GOT3 (cell line): ENCODE measurements at regions not wholly inside any gene's neighbourhood (a gene's known extent, or its start where the extent isn't known, plus 50 kb on each side); places are given as distances from the start of the nearest gene placed in this dataset.

Experiments used
- DNase-seq: peaks from one replicate; lab custom pipeline; 2025; ENCODE audit warnings: mixed read lengths; lab: John Stamatoyannopoulos, UW

DNA sequence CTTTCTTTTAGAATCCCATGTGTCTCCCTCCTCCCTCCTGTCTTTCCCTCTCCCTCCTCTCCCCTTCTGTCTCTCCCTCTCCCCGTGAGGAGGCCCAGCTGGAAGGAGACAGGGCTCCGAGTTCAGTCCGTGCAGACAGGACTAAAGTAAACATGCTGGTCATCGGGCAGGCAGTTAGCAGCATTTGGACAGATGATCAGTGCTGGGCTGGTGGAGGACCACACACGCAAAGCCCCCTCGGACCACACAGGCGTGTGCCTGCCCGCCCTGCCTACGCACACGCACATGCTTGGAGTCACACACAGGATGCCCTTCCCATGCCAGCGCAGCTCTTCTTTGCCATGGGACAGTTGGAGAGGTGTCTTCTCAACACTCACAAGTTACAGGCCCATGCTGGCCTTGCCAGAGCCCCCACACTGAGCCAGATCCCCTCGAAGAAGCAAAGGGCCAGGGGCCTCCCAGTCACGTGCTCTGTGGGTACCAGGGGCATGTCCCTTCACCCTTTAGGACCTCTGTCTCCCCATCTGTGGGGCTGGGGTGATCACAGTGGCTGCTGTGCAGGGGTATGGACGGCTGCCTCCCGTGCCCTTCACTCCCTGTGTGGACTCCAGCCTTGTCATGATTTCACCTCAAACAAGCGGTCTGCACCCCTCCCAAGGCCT is 215.7 kb upstream of the FOXF1 start:
- DNase-seq = no peak

DNA sequence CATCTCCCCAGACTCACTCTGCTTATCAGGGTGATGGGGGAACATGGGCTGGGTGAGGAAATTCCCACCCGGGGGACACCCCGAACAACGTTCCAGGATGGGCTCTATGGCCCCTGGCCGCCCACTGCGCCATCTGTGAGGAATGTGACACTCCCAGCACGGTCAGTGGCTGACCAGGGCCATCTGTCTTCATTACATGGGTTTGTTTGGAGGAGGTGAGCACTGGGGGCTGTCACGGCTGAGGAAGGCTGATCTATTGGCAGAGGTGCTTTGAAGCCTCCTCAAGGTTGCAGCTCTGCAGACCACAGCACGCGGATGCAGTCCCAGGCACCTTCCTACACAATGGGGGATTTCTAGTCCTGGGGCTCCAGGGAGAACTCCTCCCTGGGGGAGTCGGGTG is 214.1 kb upstream of the FOXF1 start:
- no peak for DNase-seq

DNA sequence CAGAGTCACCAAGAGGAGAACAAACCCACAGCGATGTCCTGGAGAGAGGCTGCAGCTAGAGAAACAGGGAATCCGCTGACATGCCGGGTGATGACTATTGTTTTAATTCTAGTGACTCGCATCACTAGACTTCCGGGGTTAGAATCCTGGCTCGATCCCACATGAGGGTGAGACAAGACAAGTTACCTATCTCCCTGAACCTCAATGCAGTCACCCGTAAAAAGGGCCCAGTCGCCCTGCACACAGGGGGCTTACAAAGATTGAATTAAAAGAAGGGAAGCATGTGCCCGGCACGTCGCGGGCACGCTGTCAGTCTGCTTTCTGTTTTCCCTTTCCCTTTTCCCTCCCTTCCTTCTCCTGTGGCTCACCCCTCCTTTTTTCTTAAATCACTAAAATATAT is 212.9 kb upstream of the FOXF1 start:
- no peak for DNase-seq

DNA sequence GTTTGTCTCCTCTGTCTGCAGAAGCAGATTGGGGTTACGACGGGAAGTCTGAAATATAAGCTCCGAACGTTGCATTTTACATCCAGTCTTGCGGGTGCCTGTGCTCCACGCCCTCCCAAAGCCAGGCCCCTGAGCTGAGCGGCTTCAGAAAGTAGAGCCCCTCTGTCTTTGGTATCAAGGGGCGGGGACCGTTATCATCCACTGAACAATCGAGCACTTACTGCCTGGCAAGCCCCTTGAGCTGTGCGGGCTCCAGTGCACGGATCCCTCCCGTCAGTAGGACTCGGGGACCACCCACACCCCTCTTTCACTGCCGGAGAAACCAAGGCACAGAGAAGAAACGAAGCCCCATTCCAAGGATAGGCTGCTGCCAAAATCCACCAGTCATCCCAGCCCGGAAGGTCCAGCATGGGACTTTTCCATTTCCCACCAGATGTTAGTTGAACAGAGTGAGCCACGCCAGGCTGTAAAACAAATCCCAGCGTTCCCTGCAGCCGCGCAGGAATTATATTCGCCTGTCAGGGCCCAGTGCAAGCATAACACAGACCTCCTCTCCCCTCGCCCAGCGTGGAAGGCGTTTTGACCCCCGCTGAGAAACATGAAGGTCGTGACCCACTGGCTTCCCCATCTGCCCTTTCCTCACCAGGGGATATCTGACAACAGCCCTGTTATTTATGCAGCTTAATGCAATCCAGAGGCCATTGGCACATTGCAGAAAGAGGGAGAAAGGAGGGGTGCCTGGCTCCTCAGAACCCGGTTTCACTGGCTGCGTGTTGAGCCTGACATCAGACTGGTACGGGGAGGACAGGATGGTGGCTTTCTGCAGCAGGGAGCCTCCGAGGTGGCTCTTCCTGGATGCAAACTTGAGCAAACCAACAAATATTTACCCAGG is 212.2 kb upstream of the FOXF1 start:
- no peak for DNase-seq

DNA sequence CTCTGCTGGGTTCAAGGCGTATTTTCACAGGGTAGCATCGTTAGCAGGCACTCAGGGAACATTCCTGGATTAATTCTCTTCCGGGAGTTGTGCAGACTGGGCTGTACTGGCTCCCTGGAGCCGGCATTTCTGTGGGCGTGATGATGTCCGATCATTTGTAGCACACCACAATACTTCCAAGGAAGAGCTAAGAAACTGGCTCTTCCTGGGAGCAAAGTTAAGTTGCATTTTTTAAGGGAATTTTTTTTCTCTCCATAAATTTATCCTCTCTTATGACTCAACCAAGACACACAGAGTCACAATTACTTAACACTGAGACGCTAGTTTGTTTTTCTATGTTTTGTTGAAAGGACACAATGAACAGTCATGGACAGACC is 211.6 kb upstream of the FOXF1 start:
- no peak for DNase-seq

DNA sequence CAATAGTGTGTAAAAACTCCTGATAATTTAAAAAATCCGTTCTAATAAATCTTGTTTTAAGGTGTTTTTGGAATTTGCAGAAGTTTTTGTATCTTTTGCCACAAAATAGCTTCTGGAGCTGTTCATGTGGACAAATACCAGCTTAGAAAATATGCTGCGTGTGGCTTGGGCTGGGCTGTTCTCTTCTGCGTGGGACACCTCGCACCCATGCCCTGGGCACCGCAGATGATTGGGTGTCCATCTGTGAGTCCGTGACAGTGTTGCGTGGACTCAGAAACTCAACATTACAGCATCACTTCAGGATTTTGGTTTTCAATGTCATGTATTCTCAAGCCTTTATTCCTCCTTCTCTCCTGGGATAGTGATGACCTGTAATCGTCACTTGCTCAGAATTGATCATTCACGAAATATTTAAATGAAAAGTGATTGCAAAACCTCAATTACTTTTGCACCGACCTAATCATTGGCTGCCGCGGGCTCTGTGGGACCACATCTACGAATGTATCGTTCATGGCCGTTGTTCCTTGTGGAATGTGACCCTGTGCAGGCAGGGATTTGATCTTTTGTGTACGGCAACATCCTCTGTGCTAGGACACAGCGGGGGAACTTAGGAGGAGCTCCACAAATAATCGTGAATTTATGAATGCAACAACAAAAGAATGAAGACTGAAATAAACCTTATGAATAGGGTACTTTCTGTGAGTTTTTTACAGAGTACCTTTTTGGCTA is 210.3 kb upstream of the FOXF1 start:
- DNase-seq = no peak

DNA sequence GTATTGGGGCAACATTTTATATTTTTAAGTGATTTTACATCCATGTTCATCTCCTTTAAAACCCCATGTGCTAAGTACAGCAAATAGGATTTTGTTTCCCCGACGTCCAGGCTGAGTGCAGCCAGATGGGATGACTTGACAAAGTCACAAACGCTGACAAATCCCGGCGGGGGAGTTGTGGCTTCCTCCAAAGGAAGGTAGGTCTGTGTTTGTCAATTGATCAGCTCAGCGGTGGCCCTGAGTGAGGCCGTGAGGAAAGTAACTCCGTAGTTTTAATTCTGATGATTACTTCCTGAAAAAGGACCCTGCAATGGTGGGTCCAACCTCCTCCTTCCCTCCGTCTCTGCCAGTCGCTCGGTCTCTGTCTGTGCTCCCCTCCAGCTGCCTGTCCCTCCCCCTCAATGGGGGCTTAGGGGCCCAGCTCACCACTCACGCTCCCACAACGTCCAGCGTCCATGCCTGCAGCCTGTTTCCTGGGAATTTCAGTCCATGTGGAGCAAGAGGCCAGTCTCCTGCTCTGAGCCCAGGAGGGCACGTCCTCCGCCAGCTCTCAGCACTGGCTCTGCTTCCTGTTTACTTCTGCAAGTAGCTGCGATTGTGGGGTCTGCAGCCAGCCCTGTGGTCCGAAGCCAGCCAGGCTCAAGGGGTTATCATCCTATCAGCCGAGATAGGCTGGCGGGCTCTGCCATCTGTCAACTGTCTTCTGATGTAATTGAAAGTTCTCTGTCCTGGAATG is 209.4 kb upstream of the FOXF1 start:
- DNase-seq = no peak

DNA sequence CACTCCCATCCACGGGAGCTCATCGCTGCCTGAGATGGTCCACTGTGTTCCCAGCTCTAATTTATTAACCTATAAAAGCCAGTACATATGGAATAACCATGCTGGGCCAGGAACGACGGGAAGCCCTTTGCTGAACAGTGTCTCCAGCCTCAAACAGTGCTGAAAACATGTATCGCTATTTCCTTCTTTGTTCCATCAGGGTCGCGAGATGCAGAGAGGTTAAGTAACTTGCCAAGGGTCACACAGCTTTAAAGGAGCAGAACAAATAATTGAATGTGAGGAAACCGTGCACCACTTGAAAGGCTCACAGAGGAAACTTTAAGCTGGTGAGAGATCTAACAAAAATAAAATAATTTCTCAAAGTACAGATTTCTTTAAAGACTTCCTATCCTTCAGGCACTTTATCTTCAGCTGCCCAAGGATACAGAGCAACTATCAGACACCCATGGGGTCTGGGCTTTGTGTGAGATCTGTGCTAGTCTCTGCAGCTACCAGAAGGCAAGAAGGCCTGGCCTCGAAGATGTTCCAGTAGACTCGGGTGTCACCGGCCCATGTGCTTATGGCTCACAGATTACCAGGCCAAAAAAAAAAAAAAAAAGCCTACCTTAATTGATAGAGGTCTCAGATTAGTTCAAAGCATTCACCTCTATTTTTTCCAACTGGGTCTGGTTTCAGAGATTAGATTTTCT is 207.8 kb upstream of the FOXF1 start:
- DNase-seq = no peak

DNA sequence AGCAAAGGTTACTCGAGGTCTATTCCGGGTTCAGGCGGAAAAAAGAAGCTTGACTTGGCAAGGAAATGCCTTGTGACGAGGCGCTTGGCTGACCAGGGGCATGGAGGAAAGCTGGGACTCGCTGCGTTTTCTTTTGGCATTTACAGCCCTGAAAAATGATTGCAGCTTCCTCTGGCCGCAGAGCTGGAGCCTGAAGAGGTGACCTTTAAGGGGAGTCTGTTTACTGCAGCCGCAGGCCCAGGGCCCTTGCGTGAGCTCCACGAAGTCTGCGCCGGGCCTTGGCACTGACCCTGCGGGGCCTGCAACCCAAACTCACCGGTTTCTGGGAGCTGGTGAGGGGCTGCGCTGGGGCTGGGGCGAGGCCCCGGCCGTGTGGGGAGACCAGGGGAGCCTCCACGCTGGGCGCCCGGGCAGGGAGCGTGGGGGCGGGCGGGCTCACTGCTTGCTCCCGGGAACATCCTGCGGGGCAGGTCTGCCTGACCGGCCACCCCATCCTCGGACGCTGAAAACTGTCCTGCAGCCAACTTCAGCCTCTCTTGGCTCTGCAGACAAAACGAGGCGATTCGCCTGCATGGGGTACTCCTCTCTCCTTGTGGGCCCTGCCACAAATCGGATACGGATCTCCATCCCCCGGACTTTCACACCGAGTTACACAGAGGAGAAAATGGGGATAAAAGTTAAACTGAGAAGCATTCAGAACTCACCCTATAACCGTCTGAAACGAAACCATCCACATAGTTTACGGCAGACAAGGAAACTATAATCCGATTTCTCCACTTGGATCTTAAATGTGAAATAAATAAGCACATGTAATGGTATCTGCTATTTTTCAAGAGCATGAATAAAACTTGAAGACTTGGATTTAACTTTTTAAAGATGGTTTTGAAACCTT is 206.3 kb upstream of the FOXF1 start:
- no peak for DNase-seq

DNA sequence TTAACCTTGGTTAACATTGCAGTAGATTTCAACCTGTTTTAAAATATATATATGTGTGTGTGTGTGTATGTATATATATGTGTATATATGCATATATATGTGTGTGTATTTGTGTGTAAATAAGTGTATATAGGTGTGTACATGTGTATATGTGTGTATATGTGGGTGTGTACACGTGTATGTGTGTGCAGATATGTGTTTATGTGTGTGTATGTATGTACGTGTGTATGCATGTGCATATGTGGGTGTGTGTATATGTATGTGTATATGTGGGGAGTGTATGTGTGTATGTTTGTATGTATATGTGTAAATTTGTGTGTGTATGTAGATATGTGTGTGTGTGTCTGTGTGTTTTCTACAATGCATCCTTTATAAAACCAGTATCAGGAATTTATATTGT is 205.5 kb upstream of the FOXF1 start:
- no peak for DNase-seq

DNA sequence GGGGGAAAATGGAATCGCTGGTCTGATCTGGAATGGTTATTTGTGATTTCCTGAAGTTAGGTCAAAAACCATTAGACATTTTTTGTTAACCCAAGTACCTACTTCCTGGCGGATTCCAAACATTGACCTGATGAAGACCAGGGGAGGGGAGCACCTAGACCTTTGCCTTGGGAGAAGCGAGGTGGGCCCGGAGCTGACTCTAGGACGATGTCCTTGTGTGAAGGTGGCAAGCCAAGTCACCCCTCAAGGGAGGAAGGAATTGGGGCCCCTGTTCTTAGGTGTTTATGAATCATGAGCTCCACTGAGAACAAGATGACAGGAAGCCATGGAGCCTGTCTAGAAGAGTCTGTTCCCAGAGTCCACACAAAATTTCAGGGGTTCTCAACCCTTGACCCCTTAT is 204.9 kb upstream of the FOXF1 start:
- DNase-seq = no peak

DNA sequence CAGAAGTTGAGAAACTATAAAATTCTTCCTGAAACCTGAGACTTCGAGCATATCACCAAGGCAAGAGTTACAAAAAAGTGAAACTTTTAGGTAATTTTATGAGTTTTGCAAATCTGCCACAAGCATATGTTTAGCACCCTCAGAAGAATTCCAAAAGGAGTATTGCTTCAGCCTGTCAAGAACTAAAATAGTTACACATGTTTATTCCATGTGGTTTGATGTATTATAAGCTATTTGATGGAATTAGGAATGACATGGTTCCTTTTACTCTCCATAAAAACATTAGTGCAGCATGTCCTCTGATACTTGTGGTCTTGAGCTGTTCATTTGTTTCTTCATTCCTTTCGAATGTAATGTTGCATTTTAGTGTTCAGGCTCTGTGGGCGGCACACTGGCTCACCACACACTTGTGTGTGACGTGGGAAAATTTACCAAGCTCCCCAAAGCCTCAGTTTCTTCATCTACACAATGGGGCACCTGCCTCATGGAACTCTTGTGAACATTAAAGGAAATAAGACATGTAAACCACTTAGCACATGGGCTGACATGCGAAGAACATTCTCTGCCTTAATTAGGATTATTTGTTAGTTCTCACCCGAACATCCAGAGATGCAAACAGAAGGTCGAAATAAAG is 204.2 kb upstream of the FOXF1 start:
- no peak for DNase-seq

DNA sequence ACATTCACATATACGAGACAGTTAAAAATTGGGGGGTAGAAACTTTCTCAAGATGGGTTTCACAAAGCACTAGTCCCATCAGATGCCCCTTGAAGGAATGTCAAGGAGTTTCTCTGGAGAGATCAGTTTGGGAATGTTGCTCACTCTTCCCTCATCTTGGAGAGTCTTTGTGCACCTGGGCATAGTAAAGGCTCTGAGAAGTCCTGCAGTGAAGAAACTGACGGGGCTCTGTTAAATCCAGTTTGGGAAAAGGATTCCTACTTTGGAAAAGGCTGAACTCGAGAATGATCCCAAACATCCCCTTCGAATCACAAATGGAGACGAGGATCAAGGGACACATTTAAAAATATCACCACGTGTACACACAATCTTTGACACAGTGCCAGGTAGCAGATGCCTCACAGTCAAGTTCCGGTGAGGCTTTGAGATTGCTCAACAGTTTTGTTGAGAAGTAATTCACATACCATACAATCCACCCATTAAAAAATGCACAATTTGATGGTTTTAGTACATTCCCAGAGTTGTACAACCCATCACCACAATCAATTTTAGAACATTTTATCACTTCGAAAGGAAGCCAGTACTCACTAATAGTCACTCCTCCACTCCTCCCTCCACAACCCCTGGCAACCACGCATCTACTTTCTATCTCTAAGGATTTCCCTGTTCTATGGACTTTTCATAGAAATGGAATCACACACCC is 203.4 kb upstream of the FOXF1 start:
- no peak for DNase-seq

DNA sequence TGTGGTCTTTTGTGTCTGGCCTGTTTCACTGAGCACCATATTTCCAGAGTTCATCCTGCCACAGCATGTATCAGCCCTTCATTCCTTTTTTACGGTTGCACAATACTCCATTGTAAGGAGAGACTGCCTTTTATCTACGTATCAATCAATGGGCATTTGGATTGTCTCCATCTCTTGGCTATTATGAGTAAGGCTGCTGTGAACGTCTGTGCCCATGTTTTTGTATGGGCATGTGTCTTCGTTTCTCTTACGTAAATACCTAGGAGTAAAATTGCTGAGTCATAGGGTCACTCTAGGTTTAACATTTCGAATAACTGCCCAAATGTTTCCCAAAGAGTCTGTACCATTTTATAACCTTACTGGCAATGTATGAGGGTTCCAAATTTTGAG is 202.8 kb upstream of the FOXF1 start:
- DNase-seq = no peak

DNA sequence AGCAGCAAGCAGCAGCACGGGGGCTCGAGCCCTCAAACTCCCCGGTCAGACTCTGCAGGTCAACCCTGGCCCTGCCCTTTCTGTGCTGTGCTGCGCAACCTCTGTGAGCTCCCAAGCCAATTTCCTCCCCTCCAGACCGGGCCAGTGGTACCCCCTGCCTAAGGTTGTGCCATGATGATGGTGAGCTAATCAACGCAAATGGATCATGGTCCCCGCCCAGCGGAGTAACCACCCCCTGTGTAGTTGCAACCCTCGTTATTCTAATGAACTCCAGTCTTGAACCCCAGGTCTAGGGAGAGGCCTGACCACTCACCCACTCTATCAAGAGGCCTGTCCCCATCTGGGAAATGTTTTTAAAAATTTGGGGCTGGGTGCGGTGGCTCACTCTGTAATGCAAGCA is 201.8 kb upstream of the FOXF1 start:
- DNase-seq = no peak

DNA sequence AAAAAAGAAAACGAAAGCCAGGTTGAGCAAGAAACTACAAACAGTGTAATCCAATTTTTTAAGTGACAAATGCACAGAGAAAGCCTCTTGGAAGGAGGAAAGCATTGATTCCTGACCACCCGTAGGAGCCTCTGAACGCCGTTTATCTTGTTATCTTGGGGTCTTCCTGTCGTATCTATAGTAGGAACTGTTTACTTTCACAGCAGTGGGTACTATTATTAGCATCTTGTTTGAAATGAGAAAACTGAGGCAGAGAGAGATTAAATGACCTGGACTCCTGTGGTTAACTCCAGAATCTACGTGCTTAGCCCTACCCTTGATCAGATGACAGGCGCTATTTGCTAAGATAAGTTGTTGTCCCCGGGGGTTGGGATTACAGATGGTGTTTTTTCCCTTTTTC is 196.7 kb upstream of the FOXF1 start:
- DNase-seq = no peak

DNA sequence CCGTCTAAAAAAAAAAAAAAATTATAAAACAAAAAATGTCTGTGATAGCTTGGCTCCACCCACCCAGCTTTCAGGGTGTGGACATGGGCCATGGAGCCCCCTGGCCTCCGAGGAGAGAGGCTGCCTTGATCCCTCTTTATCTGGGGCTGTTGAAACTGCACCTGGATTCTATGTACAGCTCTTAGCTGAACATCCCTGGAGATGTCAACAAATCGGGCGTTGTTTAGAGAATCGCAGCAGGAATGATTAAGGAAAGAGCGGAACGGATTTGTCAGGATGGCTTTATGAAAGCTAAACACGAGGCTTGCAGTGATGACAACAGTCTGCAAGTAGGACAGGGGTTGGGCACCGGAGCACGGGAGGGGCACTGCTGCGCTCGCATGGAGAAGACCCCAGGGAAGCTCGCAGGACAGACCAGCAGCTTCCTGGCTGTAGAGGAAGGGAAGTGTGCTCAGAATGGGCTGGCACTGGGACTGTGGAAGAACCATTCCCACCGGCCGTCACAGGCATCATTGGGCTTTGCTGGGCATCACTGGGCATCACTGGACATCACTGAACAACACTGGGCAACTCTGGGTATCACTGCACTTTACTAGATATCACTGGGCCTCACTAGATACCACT is 195.8 kb upstream of the FOXF1 start:
- DNase-seq = no peak

DNA sequence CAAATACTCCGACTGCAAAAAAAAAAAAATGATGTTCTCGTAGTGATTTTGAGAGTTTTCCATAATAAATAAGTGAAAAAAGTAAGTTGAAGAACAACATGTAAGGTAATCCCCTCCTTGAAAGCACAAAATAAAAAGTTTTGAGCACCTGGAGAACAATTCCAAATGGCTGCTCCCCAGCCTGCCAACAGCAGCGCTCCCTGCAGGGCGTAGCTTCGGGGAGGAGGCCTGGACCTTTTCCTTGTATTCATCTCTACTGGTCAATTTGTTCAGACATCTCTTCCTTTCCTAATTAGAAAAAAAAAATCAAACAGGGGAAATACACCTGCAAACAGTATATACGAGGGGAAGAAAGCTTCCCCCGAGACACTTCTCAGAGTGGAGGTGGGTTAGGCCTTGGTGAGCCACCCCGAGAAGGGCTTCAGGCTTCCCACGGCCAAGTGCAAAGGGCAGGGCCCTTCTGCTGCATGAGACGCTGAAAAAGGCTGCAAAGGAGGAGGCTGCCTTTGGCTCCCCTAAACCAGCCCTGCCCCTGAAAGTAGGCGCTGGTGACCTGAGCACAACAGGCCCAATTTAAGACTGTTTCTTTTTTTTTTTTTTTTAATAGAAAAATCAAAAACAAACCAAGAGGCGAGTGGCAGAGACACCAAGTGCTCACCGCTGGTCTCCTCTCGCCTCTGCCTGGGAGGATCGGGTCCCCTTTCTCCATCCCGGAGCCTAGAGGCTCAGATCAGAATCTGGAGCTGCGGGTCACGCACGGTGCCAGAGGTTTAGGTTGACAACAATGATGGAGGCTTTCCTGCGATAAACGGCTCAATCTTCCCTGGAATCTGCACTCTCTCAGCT is 193.1 kb upstream of the FOXF1 start:
- no peak for DNase-seq
